WTC11 (cell line): ENCODE measurements at regions not wholly inside any gene's neighbourhood (a gene's known extent, or its start where the extent isn't known, plus 50 kb on each side); places are given as distances from the start of the nearest gene placed in this dataset.

Experiments used
- ATAC-seq: fragments of 200-7000 bp; cut with Tn5 transposase; 2 replicates; pipeline ENCODE4 v1.10.0; 2021; ENCODE audit warnings: mild to moderate bottlenecking, moderate library complexity
- CTCF ChIA-PET: fragments of 300-600 bp; sonication (Branson Sonifier 250); formaldehyde crosslinking; loops from one replicate; lab custom pipeline; 2021; ENCODE audit warnings: antibody characterized with exemption; lab: Charles Lee
- POLR2A ChIA-PET: fragments of 350-600 bp; sonication (Branson Sonifier 250); formaldehyde crosslinking; loops from one replicate; lab custom pipeline; 2021; ENCODE audit warnings: antibody characterized with exemption; lab: Charles Lee
- DNase-seq: peaks from one replicate; pipeline ENCODE4 v3.0.0; 2021; ENCODE audit warnings: low spot score
- H3K27ac Mint-ChIP-seq: 2 replicates; pipeline ENCODE4 v1.8.0; 2021; ENCODE audit warnings: mixed read lengths
- H3K27me3 Mint-ChIP-seq: 2 replicates; pipeline ENCODE4 v1.8.0; 2021; ENCODE audit warnings: low read depth, mild to moderate bottlenecking, moderate library complexity, mixed read lengths
- H3K36me3 Mint-ChIP-seq: 2 replicates; pipeline ENCODE4 v1.8.0; 2021; ENCODE audit warnings: mixed read lengths
- H3K4me1 Mint-ChIP-seq: 2 replicates; pipeline ENCODE4 v1.8.0; 2022; ENCODE audit warnings: mixed read lengths
- H3K4me3 Mint-ChIP-seq: 2 replicates; pipeline ENCODE4 v1.8.0; 2021; ENCODE audit warnings: mild to moderate bottlenecking, moderate library complexity, mixed read lengths
- H3K9me3 Mint-ChIP-seq: 2 replicates; pipeline ENCODE4 v1.8.0; 2021; ENCODE audit warnings: mixed read lengths
- CREM ChIP-seq: sonication (generic); formaldehyde crosslinking; IDR thresholded peaks from 2 replicates; pipeline ENCODE4 v1.8.1; 2022; ENCODE audit warnings: mild to moderate bottlenecking, missing genetic modification reagents, moderate library complexity
- ELF4 ChIP-seq: sonication (generic); formaldehyde crosslinking; IDR thresholded peaks from 2 replicates; pipeline ENCODE4 v1.8.1; 2022; ENCODE audit warnings: low read depth, mild to moderate bottlenecking, moderate library complexity, missing genetic modification reagents
- FOXP1 ChIP-seq: sonication (generic); formaldehyde crosslinking; IDR thresholded peaks from 2 replicates; pipeline ENCODE4 v1.8.0; 2022; ENCODE audit warnings: missing genetic modification reagents, mild to moderate bottlenecking, moderate library complexity, borderline replicate concordance
- GABPB1 ChIP-seq: sonication (generic); formaldehyde crosslinking; IDR thresholded peaks from 2 replicates; pipeline ENCODE4 v1.8.1; 2023; ENCODE audit warnings: mild to moderate bottlenecking, missing genetic modification reagents
- JUN ChIP-seq: sonication (generic); formaldehyde crosslinking; IDR thresholded peaks from 2 replicates; pipeline ENCODE4 v1.8.0; 2023; ENCODE audit warnings: mild to moderate bottlenecking, missing genetic modification reagents
- SMAD3 ChIP-seq: sonication (generic); formaldehyde crosslinking; IDR thresholded peaks from 2 replicates; pipeline ENCODE4 v1.8.0; 2022; ENCODE audit warnings: missing genetic modification reagents, mild to moderate bottlenecking, borderline replicate concordance
- SMAD4 ChIP-seq: sonication (generic); formaldehyde crosslinking; IDR thresholded peaks from 2 replicates; pipeline ENCODE4 v1.8.0; 2022; ENCODE audit warnings: mild to moderate bottlenecking, missing genetic modification reagents
- TCF7 ChIP-seq: sonication (generic); formaldehyde crosslinking; IDR thresholded peaks from 2 replicates; pipeline ENCODE4 v1.8.0; 2022; ENCODE audit warnings: mild to moderate bottlenecking, low read depth, missing genetic modification reagents, moderate library complexity
- TEAD4 ChIP-seq: sonication (generic); formaldehyde crosslinking; IDR thresholded peaks from 2 replicates; pipeline ENCODE4 v1.8.0; 2022; ENCODE audit warnings: mild to moderate bottlenecking, missing genetic modification reagents
- TP53 ChIP-seq: sonication (generic); formaldehyde crosslinking; IDR thresholded peaks from 2 replicates; pipeline ENCODE4 v1.8.1; 2023; ENCODE audit warnings: mild to moderate bottlenecking, missing genetic modification reagents
- ZBTB21 ChIP-seq: sonication (generic); formaldehyde crosslinking; IDR thresholded peaks from 2 replicates; pipeline ENCODE4 v1.8.1; 2023; ENCODE audit warnings: mild to moderate bottlenecking, missing genetic modification reagents, borderline replicate concordance
- ZNF121 ChIP-seq: sonication (generic); formaldehyde crosslinking; IDR thresholded peaks from 2 replicates; pipeline ENCODE4 v1.8.0; 2023; ENCODE audit warnings: missing genetic modification reagents
- ZNF232 ChIP-seq: sonication (generic); formaldehyde crosslinking; IDR thresholded peaks from 2 replicates; pipeline ENCODE4 v1.8.0; 2022; ENCODE audit warnings: mild to moderate bottlenecking, missing genetic modification reagents
- ZNF396 ChIP-seq: fragments of 250-450 bp; sonication (Bioruptor Pico); IDR thresholded peaks from 2 replicates; pipeline ENCODE4 v1.8.0; 2021; ENCODE audit warnings: mild to moderate bottlenecking, moderate library complexity, borderline replicate concordance
- TF ChIP-seq, protein P1 (sequence below): fragments of 250-450 bp; sonication (Bioruptor Pico); IDR thresholded peaks from 2 replicates; pipeline ENCODE4 v1.8.0; 2021; ENCODE audit warnings: mild to moderate bottlenecking
- TF ChIP-seq, protein P2 (sequence below): sonication (generic); formaldehyde crosslinking; IDR thresholded peaks from 2 replicates; pipeline ENCODE4 v1.8.1; 2022; ENCODE audit warnings: mild to moderate bottlenecking, missing genetic modification reagents, moderate library complexity, borderline replicate concordance
- TF ChIP-seq, protein P3 (sequence below): sonication (generic); formaldehyde crosslinking; conservative IDR thresholded peaks from 2 replicates; pipeline ENCODE4 v1.8.1; 2023; ENCODE audit warnings: mild to moderate bottlenecking, low read depth, missing genetic modification reagents, moderate library complexity
- TF ChIP-seq, protein P4 (sequence below): fragments of 250-450 bp; sonication (Bioruptor Pico); IDR thresholded peaks from 2 replicates; pipeline ENCODE4 v1.9.0; 2021; ENCODE audit warnings: moderate library complexity, mild to moderate bottlenecking, inconsistent platforms, borderline replicate concordance
- TF ChIP-seq, protein P5 (sequence below): sonication (generic); formaldehyde crosslinking; IDR thresholded peaks from 2 replicates; pipeline ENCODE4 v1.8.1; 2023; ENCODE audit warnings: mild to moderate bottlenecking, missing genetic modification reagents
- TF ChIP-seq, protein P6 (sequence below): fragments of 200-600 bp; IDR thresholded peaks from 2 replicates; pipeline ENCODE4 v1.8.0; 2022; ENCODE audit warnings: antibody characterized with exemption
- TF ChIP-seq, protein P7 (sequence below): fragments of 250-450 bp; sonication (Bioruptor Pico); IDR thresholded peaks from 2 replicates; pipeline ENCODE4 v1.9.0; 2021; ENCODE audit warnings: mild to moderate bottlenecking

DNA sequence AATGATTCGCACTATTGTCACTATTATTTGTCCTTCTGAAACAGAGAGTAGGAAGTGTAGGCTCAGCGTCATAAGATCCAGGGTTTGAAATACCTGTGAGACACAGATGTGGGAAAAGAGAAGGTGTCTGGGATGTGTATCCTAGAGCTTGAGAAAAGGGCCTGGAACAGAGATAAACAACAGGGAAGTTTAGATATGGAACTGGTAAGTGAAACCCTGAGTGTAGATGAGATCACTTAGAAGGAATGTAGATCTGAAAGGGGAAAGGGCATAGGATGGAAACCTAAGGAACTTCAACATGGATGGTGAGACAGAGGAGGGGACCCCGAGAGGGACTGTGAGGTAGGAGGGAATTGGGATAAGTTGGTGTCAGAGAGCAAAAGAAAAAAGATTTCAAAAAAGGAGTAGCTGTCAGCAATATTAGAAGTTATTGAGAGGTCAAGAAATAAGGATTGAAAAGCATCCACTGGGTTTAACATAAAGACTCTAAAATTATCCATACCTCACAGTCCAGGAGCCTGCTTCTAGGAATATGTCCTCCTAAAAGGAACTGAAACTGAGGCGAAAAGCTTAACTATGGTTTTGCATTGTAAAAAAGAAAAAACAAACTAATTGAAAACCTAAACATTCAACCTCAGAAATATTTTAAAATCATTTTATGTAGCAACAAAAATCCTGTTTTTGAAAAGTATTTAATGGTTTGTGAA, 119.2 kb upstream of the NPVF start:
- no peaks in the 10 kb centered on the region for H3K36me3 Mint-ChIP-seq
- no peak for DNase-seq
- H3K9me3 Mint-ChIP-seq = no peaks in the 10 kb centered on the region
- H3K4me1 Mint-ChIP-seq = no peaks in the 10 kb centered on the region
- POLR2A ChIA-PET = no interaction called here
- CTCF ChIA-PET = no interaction called here
- no peak for TF ChIP-seq ELF4
- no peak for TF ChIP-seq CREM
- TF ChIP-seq, protein P1, sequence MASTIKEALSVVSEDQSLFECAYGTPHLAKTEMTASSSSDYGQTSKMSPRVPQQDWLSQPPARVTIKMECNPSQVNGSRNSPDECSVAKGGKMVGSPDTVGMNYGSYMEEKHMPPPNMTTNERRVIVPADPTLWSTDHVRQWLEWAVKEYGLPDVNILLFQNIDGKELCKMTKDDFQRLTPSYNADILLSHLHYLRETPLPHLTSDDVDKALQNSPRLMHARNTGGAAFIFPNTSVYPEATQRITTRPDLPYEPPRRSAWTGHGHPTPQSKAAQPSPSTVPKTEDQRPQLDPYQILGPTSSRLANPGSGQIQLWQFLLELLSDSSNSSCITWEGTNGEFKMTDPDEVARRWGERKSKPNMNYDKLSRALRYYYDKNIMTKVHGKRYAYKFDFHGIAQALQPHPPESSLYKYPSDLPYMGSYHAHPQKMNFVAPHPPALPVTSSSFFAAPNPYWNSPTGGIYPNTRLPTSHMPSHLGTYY (CRISPR knock-in tag) = no peak
- TF ChIP-seq JUN (CRISPR knock-in tag) = no peak
- no peak for TF ChIP-seq TP53 (CRISPR knock-in tag)
- TF ChIP-seq, all 79 proteins: peak for 0
- no peak for ATAC-seq
- Mint-ChIP-seq H3K4me3 (no peak overlapping the region), H3K27ac (no peak overlapping the region), H3K27me3 (no peaks in the 10 kb centered on the region)

DNA sequence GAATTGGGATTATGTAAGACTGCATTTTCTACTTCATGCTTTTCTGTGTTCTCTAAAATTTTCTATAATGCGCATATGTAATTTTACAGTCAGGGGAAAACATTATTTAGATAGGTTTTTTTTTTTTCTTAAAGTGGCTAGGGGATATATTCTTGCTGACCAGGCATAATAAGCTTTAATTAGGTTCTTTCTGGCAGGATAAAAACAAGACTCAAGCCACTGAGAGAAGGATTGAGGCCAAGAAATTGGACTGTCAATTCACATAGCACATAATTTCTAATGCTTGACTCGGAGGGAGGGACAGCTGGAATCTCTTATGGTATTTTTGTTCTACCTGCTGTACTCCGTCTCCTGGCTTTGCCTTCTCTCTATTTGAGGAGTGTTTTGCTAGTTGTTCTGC, 119.8 kb upstream of the NPVF start:
- POLR2A ChIA-PET = no interaction called here
- no peak for DNase-seq
- no peaks in the 10 kb centered on the region for H3K9me3 Mint-ChIP-seq
- no peaks in the 10 kb centered on the region for H3K27me3 Mint-ChIP-seq
- ATAC-seq = no peak
- H3K4me3 Mint-ChIP-seq = no peak overlapping the region
- TF ChIP-seq TP53 (CRISPR knock-in tag) = no peak
- TF ChIP-seq TEAD4 (CRISPR knock-in tag) = no peak
- no peak for TF ChIP-seq FOXP1 (CRISPR knock-in tag)
- no peak for TF ChIP-seq SMAD4 (CRISPR knock-in tag)
- TF ChIP-seq ZNF121 (CRISPR knock-in tag) = no peak
- no peak for TF ChIP-seq TCF7 (CRISPR knock-in tag)
- TF ChIP-seq, protein P2, sequence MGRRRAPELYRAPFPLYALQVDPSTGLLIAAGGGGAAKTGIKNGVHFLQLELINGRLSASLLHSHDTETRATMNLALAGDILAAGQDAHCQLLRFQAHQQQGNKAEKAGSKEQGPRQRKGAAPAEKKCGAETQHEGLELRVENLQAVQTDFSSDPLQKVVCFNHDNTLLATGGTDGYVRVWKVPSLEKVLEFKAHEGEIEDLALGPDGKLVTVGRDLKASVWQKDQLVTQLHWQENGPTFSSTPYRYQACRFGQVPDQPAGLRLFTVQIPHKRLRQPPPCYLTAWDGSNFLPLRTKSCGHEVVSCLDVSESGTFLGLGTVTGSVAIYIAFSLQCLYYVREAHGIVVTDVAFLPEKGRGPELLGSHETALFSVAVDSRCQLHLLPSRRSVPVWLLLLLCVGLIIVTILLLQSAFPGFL (CRISPR knock-in tag) = no peak
- TF ChIP-seq, protein P3, sequence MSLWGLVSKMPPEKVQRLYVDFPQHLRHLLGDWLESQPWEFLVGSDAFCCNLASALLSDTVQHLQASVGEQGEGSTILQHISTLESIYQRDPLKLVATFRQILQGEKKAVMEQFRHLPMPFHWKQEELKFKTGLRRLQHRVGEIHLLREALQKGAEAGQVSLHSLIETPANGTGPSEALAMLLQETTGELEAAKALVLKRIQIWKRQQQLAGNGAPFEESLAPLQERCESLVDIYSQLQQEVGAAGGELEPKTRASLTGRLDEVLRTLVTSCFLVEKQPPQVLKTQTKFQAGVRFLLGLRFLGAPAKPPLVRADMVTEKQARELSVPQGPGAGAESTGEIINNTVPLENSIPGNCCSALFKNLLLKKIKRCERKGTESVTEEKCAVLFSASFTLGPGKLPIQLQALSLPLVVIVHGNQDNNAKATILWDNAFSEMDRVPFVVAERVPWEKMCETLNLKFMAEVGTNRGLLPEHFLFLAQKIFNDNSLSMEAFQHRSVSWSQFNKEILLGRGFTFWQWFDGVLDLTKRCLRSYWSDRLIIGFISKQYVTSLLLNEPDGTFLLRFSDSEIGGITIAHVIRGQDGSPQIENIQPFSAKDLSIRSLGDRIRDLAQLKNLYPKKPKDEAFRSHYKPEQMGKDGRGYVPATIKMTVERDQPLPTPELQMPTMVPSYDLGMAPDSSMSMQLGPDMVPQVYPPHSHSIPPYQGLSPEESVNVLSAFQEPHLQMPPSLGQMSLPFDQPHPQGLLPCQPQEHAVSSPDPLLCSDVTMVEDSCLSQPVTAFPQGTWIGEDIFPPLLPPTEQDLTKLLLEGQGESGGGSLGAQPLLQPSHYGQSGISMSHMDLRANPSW = no peak
- no peak for TF ChIP-seq SMAD3 (CRISPR knock-in tag)
- TF ChIP-seq, protein P1 (CRISPR knock-in tag) = no peak
- TF ChIP-seq, protein P4, sequence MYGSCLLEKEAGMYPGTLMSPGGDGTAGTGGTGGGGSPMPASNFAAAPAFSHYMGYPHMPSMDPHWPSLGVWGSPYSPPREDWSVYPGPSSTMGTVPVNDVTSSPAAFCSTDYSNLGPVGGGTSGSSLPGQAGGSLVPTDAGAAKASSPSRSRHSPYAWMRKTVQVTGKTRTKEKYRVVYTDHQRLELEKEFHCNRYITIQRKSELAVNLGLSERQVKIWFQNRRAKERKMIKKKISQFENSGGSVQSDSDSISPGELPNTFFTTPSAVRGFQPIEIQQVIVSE (CRISPR knock-in tag) = no peak
- TF ChIP-seq, protein P5, sequence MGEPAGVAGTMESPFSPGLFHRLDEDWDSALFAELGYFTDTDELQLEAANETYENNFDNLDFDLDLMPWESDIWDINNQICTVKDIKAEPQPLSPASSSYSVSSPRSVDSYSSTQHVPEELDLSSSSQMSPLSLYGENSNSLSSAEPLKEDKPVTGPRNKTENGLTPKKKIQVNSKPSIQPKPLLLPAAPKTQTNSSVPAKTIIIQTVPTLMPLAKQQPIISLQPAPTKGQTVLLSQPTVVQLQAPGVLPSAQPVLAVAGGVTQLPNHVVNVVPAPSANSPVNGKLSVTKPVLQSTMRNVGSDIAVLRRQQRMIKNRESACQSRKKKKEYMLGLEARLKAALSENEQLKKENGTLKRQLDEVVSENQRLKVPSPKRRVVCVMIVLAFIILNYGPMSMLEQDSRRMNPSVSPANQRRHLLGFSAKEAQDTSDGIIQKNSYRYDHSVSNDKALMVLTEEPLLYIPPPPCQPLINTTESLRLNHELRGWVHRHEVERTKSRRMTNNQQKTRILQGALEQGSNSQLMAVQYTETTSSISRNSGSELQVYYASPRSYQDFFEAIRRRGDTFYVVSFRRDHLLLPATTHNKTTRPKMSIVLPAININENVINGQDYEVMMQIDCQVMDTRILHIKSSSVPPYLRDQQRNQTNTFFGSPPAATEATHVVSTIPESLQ (CRISPR knock-in tag) = no peak
- TF ChIP-seq GABPB1 (CRISPR knock-in tag) = no peak
- TF ChIP-seq ZNF396 (CRISPR knock-in tag) = no peak
- TF ChIP-seq, protein P6, sequence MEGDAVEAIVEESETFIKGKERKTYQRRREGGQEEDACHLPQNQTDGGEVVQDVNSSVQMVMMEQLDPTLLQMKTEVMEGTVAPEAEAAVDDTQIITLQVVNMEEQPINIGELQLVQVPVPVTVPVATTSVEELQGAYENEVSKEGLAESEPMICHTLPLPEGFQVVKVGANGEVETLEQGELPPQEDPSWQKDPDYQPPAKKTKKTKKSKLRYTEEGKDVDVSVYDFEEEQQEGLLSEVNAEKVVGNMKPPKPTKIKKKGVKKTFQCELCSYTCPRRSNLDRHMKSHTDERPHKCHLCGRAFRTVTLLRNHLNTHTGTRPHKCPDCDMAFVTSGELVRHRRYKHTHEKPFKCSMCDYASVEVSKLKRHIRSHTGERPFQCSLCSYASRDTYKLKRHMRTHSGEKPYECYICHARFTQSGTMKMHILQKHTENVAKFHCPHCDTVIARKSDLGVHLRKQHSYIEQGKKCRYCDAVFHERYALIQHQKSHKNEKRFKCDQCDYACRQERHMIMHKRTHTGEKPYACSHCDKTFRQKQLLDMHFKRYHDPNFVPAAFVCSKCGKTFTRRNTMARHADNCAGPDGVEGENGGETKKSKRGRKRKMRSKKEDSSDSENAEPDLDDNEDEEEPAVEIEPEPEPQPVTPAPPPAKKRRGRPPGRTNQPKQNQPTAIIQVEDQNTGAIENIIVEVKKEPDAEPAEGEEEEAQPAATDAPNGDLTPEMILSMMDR = no peak
- TF ChIP-seq, protein P7, sequence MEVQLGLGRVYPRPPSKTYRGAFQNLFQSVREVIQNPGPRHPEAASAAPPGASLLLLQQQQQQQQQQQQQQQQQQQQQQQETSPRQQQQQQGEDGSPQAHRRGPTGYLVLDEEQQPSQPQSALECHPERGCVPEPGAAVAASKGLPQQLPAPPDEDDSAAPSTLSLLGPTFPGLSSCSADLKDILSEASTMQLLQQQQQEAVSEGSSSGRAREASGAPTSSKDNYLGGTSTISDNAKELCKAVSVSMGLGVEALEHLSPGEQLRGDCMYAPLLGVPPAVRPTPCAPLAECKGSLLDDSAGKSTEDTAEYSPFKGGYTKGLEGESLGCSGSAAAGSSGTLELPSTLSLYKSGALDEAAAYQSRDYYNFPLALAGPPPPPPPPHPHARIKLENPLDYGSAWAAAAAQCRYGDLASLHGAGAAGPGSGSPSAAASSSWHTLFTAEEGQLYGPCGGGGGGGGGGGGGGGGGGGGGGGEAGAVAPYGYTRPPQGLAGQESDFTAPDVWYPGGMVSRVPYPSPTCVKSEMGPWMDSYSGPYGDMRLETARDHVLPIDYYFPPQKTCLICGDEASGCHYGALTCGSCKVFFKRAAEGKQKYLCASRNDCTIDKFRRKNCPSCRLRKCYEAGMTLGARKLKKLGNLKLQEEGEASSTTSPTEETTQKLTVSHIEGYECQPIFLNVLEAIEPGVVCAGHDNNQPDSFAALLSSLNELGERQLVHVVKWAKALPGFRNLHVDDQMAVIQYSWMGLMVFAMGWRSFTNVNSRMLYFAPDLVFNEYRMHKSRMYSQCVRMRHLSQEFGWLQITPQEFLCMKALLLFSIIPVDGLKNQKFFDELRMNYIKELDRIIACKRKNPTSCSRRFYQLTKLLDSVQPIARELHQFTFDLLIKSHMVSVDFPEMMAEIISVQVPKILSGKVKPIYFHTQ (CRISPR knock-in tag) = no peak
- TF ChIP-seq ZBTB21 (CRISPR knock-in tag) = no peak
- TF ChIP-seq ZNF232 = no peak
- no peaks in the 10 kb centered on the region for H3K36me3 Mint-ChIP-seq
- CTCF ChIA-PET = no interaction called here
- no peaks in the 10 kb centered on the region for H3K4me1 Mint-ChIP-seq
- H3K27ac Mint-ChIP-seq = no peak overlapping the region
